ENCODE measurements at regions not wholly inside any gene's neighbourhood (a gene's known extent, or its start where the extent isn't known, plus 50 kb on each side); places are given as distances from the start of the nearest gene placed in this dataset.

- no peak for DNase-seq (ENCODE audit: low read depth)
- H3K4me3 ChIP-seq (ENCODE audit: control insufficient read depth, low read depth, low read length): no peak overlapping the region
- no peak for TF ChIP-seq CTCF (conservative IDR thresholded peaks at IDR 0.05; ENCODE audit: control insufficient read depth, insufficient read depth, low read depth, low read length)
These were observed 657.1 kb upstream of the SOX11 start for GRCh38 chr2:5035057-5035488.

GRCh38 chr2:5036256-5036655 is 655.9 kb upstream of the SOX11 start:
- no peak for DNase-seq (ENCODE audit: low read depth)
- TF ChIP-seq CTCF (conservative IDR thresholded peaks at IDR 0.05; ENCODE audit: control insufficient read depth, insufficient read depth, low read depth, low read length): no peak

GRCh38 chr2:5039241-5039975 is 652.8 kb upstream of the SOX11 start:
- H3K4me3 ChIP-seq (ENCODE audit: control insufficient read depth, low read depth, low read length): no peak overlapping the region
- no peak for DNase-seq (ENCODE audit: low read depth)
- no peak for TF ChIP-seq CTCF (conservative IDR thresholded peaks at IDR 0.05; ENCODE audit: control insufficient read depth, insufficient read depth, low read depth, low read length)

More at GRCh38 chr2:5036256-5036655, 655.9 kb upstream of the SOX11 start:
- no peak overlapping the region for H3K4me3 ChIP-seq (ENCODE audit: control insufficient read depth, low read depth, low read length)

- no peak for DNase-seq (ENCODE audit: low read depth)
- TF ChIP-seq CTCF (conservative IDR thresholded peaks at IDR 0.05; ENCODE audit: control insufficient read depth, insufficient read depth, low read depth, low read length): no peak
- H3K4me3 ChIP-seq (ENCODE audit: control insufficient read depth, low read depth, low read length): no peak overlapping the region
These were observed 651.6 kb upstream of the SOX11 start for GRCh38 chr2:5040571-5040970.

GRCh38 chr2:5041501-5041900 is 650.7 kb upstream of the SOX11 start:
- TF ChIP-seq CTCF (conservative IDR thresholded peaks at IDR 0.05; ENCODE audit: control insufficient read depth, insufficient read depth, low read depth, low read length): no peak
- no peak overlapping the region for H3K4me3 ChIP-seq (ENCODE audit: control insufficient read depth, low read depth, low read length)
- DNase-seq (ENCODE audit: low read depth): no peak

- no peak for TF ChIP-seq CTCF (conservative IDR thresholded peaks at IDR 0.05; ENCODE audit: control insufficient read depth, insufficient read depth, low read depth, low read length)
- no peak overlapping the region for H3K4me3 ChIP-seq (ENCODE audit: control insufficient read depth, low read depth, low read length)
- no peak for DNase-seq (ENCODE audit: low read depth)
These were observed 649.3 kb upstream of the SOX11 start for GRCh38 chr2:5042666-5043440.
